K562 (cell line): ENCODE measurements at regions not wholly inside any gene's neighbourhood (a gene's known extent, or its start where the extent isn't known, plus 50 kb on each side); places are given as distances from the start of the nearest gene placed in this dataset.
A peak's percentile ranks its signal among the peaks of the same experiment; 100 is the strongest.

Experiments
- ATAC-seq: fragments of 200-7000 bp; cut with Tn5 transposase; 3 replicates; pipeline ENCODE4 v1.9.1; 2020; ENCODE audit warnings: moderate library complexity
- BruUV-seq: library from RNA; stranded (reverse); fragments of 400-500 nt; replicated peaks from 2 replicates; lab custom pipeline; 2021; lab: Mats Ljungman, UMichigan
- CTCF ChIA-PET: fragments of 300-600 bp; formaldehyde crosslinking; extraction: SDS; loops from one replicate; lab custom pipeline; 2021; ENCODE audit warnings: low intra/inter-chr PET ratio; lab: Yijun Ruan, JAX
- POLR2A ChIA-PET: fragments of 300-600, 350-650 bp; sonication (Branson Sonifier 250); formaldehyde crosslinking; extraction: SDS; loops from one replicate; lab custom pipeline; 2021; ENCODE audit warnings: antibody characterized with exemption, inconsistent platforms; lab: Yijun Ruan, JAX
- DNase-seq, 4 experiments: peaks; one replicate each; pipeline versions ENCODE4 v3.0.0 to v3.0.0-alpha.2; 2011 to 2018; ENCODE audit warnings: low spot score in 3 of 4, mixed read lengths in 3 of 4; ENCODE audit errors: extremely low read depth in 1 of 4
- FAIRE-seq: peaks from 2 replicates; lab custom pipeline; 2011; peaks lifted over from hg19 to GRCh38; lab: Jason Lieb, UNC
- H2AFZ ChIP-seq: 2 replicates; pipeline ENCODE4 v1.6.0; 2011; ENCODE audit warnings: low read depth, low read length, control low read depth, inconsistent platforms
- H3K27ac ChIP-seq: fragments of 200-600 bp; 3 replicates; pipeline ENCODE4 v1.8.0; 2011; ENCODE audit warnings: low read depth, mild to moderate bottlenecking, control low read depth, inconsistent platforms, low read length, moderate library complexity, mixed read lengths; ENCODE audit errors: extremely low read depth
- H3K27me3 ChIP-seq, 2 experiments: fragments of 300-600 bp in 1 of 2; 2 replicates in 1 of 2; 3 replicates in 1 of 2; pipeline versions ENCODE4 v1.6.0 to v1.8.0; 2011; ENCODE audit warnings: inconsistent platforms in 2 of 2, low read length in 2 of 2, mild to moderate bottlenecking in 1 of 2, mixed read lengths in 1 of 2, moderate library complexity in 1 of 2; ENCODE audit not compliant: control insufficient read depth in 2 of 2, insufficient read depth in 2 of 2
- H3K36me3 ChIP-seq: fragments of 300-600 bp; 3 replicates; pipeline ENCODE4 v1.8.0; 2011; ENCODE audit warnings: mild to moderate bottlenecking, low read length, inconsistent platforms; ENCODE audit not compliant: control insufficient read depth, insufficient read depth
- H3K4me1 ChIP-seq, 2 experiments: fragments of 200-600 bp in 1 of 2; replicated peaks in 1 of 2; 2 replicates in 1 of 2; 3 replicates in 1 of 2; pipeline versions ENCODE4 v1.5.1 to v1.8.0; 2011; ENCODE audit warnings: inconsistent platforms in 2 of 2, low read length in 2 of 2, mild to moderate bottlenecking in 1 of 2, mixed read lengths in 1 of 2, moderate library complexity in 1 of 2; ENCODE audit not compliant: control insufficient read depth in 2 of 2, insufficient read depth in 2 of 2
- H3K4me2 ChIP-seq: 2 replicates; pipeline ENCODE4 v1.6.1; 2011; ENCODE audit warnings: low read length, control low read depth, inconsistent platforms, mixed read lengths; ENCODE audit not compliant: insufficient read depth
- H3K4me3 ChIP-seq: fragments of 200-600 bp; sonication (generic), shearing (Covaris generic); 2 replicates; pipeline ENCODE4 v1.5.1; 2016; ENCODE audit warnings: control low read depth, inconsistent platforms
- H3K79me2 ChIP-seq: fragments of 200-600 bp; 3 replicates; pipeline ENCODE4 v1.8.0; 2011; ENCODE audit warnings: low read length, inconsistent platforms; ENCODE audit not compliant: control insufficient read depth, insufficient read depth
- H3K9ac ChIP-seq, 2 experiments: 2 replicates each; pipeline versions ENCODE4 v1.6.0 to v1.6.1; 2011; ENCODE audit warnings: low read depth in 2 of 2, low read length in 2 of 2, control low read depth in 1 of 2, inconsistent platforms in 1 of 2, mild to moderate bottlenecking in 1 of 2, mixed read lengths in 1 of 2; ENCODE audit not compliant: insufficient read depth in 1 of 2
- H3K9me1 ChIP-seq: one replicate; pipeline ENCODE4 v1.6.0; 2011; ENCODE audit warnings: inconsistent platforms, mild to moderate bottlenecking, low read length, moderate library complexity; ENCODE audit not compliant: control insufficient read depth, insufficient read depth
- H3K9me3 ChIP-seq: replicated peaks from 2 replicates; pipeline ENCODE4 v1.5.1; 2011; ENCODE audit warnings: low read depth, low read length, inconsistent platforms; ENCODE audit not compliant: control insufficient read depth, insufficient read depth
- H4K20me1 ChIP-seq: replicated peaks from 2 replicates; pipeline ENCODE4 v1.6.1; 2011; ENCODE audit warnings: low read length, inconsistent platforms, mixed read lengths; ENCODE audit not compliant: control insufficient read depth, insufficient read depth
- POLR3G ChIP-seq: IDR thresholded peaks from 2 replicates; pipeline ENCODE4 v1.6.1; 2011; ENCODE audit not compliant: insufficient read length, insufficient replicate concordance; ENCODE audit errors: extremely low read depth
- RAD21 ChIP-seq, 2 experiments: fragments of 250-450 bp in 1 of 2; fragments of 450-650 bp in 1 of 2; sonication (Bioruptor Pico) in 1 of 2; formaldehyde crosslinking in 1 of 2; IDR thresholded peaks in 1 of 2; conservative IDR thresholded peaks in 1 of 2; 2 replicates each; pipeline versions ENCODE4 v1.4.0 to v1.8.0; 2020 to 2022; ENCODE audit warnings: mild to moderate bottlenecking in 2 of 2, moderate library complexity in 1 of 2
- WGBS: fragments of 100-300 bp; shearing (Covaris generic); methylation state at CpG from one replicate; pipeline ENCODE4 v1.1.6; 2016; ENCODE audit warnings: low coverage, mixed read lengths; ENCODE audit not compliant: insufficient coverage; ENCODE audit errors: missing lambda C conversion rate; 5-methylcytosine and 5-hydroxymethylcytosine counted together
- in situ Hi-C: fragments of 300-500 bp; cut with MboI; formaldehyde crosslinking; loops from 4 replicates; pipeline ENCODE4 v1.15.0; 2018; ENCODE audit warnings: inconsistent platforms, mixed read lengths
- intact Hi-C: fragments of 100-400 bp; cut with micrococcal nuclease; formaldehyde crosslinking; loops from 2 replicates; pipeline ENCODE4 v1.14.2; 2022
- TF ChIP-seq, protein P1 (sequence below), 3 experiments: IDR thresholded peaks in 2 of 3; conservative IDR thresholded peaks in 1 of 3; 2 replicates each; pipeline ENCODE4 v1.5.1; 2011 to 2012; ENCODE audit warnings: low read length in 3 of 3, mild to moderate bottlenecking in 3 of 3, control low read depth in 2 of 3, improper control_type of control experiment in 1 of 3, inconsistent platforms in 1 of 3, low read depth in 1 of 3, mixed read lengths in 1 of 3, moderate library complexity in 1 of 3; ENCODE audit not compliant: insufficient read depth in 2 of 3

DNA sequence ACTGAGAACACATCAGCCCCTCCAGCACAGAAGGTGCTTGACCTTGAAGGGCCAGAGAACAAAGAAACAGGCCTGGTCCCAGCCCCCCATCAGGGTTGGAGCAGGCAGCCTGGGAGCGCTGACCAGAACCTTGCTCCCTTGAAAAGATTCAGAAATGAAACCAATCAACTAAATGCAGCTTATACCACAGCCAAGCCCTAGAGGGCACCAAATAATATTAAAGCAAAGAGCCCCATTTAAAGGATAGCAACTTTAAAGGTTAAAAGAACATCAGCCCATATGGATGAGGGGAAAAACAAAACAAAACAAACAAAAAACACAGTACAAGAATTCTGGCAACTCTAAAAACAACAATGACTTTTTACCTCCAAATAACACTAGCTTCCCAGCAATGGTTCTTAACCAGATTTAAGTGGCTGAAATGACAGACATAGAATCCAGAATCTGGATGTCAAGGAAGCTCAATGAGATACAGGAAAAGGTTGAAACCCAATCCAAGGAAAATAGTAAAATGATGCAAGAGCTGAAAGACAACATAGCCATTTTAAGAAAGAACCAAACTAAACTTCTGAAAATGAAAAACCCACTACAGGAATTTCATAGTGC, 471.9 kb downstream of the MTRR start:
- no peaks in the 10 kb centered on the region for H3K9me1 ChIP-seq
- intact Hi-C loops (no loop called here), in situ Hi-C loops (no loop called here)
- H3K4me3 ChIP-seq: no peak overlapping the region
- WGBS: 10% methylated on average over 1 of the region's 1 CpG
- no peak overlapping the region for H2AFZ ChIP-seq
- TF ChIP-seq RAD21 (CRISPR knock-in tag; conservative IDR thresholded peaks at IDR 0.05 in 1 of 2, IDR thresholded peaks at IDR 0.05 in 1 of 2): peak; percentile 23 to 38; a peak in 2 of 4 replicates
- no peak for TF ChIP-seq POLR3G
- TF ChIP-seq, protein P1, sequence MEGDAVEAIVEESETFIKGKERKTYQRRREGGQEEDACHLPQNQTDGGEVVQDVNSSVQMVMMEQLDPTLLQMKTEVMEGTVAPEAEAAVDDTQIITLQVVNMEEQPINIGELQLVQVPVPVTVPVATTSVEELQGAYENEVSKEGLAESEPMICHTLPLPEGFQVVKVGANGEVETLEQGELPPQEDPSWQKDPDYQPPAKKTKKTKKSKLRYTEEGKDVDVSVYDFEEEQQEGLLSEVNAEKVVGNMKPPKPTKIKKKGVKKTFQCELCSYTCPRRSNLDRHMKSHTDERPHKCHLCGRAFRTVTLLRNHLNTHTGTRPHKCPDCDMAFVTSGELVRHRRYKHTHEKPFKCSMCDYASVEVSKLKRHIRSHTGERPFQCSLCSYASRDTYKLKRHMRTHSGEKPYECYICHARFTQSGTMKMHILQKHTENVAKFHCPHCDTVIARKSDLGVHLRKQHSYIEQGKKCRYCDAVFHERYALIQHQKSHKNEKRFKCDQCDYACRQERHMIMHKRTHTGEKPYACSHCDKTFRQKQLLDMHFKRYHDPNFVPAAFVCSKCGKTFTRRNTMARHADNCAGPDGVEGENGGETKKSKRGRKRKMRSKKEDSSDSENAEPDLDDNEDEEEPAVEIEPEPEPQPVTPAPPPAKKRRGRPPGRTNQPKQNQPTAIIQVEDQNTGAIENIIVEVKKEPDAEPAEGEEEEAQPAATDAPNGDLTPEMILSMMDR (IDR thresholded peaks at IDR 0.05 in 2 of 3, conservative IDR thresholded peaks at IDR 0.05 in 1 of 3; ENCODE audit: insufficient read depth in 2 of 3, low read depth in 1 of 3, low read length in 3 of 3): peak in 1 of 3 experiments; percentile 25; a peak in 1 of 6 replicates
- no peaks in the 10 kb centered on the region for H3K4me1 ChIP-seq
- FAIRE-seq: no peak
- ATAC-seq: no peak
- ChIA-PET POLR2A (no interaction called here), CTCF (interaction anchor here (0.6 kb wide), 1 partner anchor 21 kb away, joined by 3 read pairs; no protein-coding TSS in a partner anchor)
- H3K4me2 ChIP-seq: no peak overlapping the region
- H3K9me3 ChIP-seq: no peaks in the 10 kb centered on the region; the same call in none of the 2 replicates
- no peak overlapping the region for H3K9ac ChIP-seq
- no TSS peak for BruUV-seq
- H4K20me1 ChIP-seq: no peaks in the 10 kb centered on the region
- H3K79me2 ChIP-seq: no peaks in the 10 kb centered on the region
- DNase-seq: no peak
- no peaks in the 10 kb centered on the region for H3K27me3 ChIP-seq
- H3K36me3 ChIP-seq: no peaks in the 10 kb centered on the region
- no peak overlapping the region for H3K27ac ChIP-seq
